Fibroblast of skin of right biceps (primary cell): ENCODE measurements at regions not wholly inside any gene's neighbourhood (a gene's known extent, or its start where the extent isn't known, plus 50 kb on each side); places are given as distances from the start of the nearest gene placed in this dataset.
"Not testable (repeated sequence)": the region's sequence is repeated elsewhere in the genome, so short reads cannot be mapped to it uniquely, and the experiment has no call there.

Source experiments
- DNase-seq: peaks from one replicate; pipeline ENCODE4 v3.0.0-alpha.2; 2013

- DNase-seq = no peak
Measured at GRCh38 chr11:87628026-87628580, 547.1 kb downstream of the RAB38 start.

- DNase-seq = not testable (repeated sequence)
Measured at GRCh38 chr11:87623531-87624365, 551.5 kb downstream of the RAB38 start.

- DNase-seq = no peak
Measured at GRCh38 chr11:87616511-87616910, 558.7 kb downstream of the RAB38 start.

GRCh38 chr11:87604350-87604749, 566.6 kb downstream of the TMEM135 start:
- DNase-seq = no peak

- no peak for DNase-seq
Measured at GRCh38 chr11:87603887-87604286, 566.2 kb downstream of the TMEM135 start.

- DNase-seq = no peak
Measured at GRCh38 chr11:87602776-87603175, 565.0 kb downstream of the TMEM135 start.

GRCh38 chr11:87600938-87601337, 563.2 kb downstream of the TMEM135 start:
- no peak for DNase-seq

GRCh38 chr11:87597725-87598124, 560.0 kb downstream of the TMEM135 start:
- no peak for DNase-seq

- no peak for DNase-seq
Measured at GRCh38 chr11:87596176-87596575, 558.4 kb downstream of the TMEM135 start.

GRCh38 chr11:87589082-87589481, 551.3 kb downstream of the TMEM135 start:
- no peak for DNase-seq

- DNase-seq = not testable (repeated sequence)
Measured at GRCh38 chr11:87585613-87586012, 547.9 kb downstream of the TMEM135 start.

GRCh38 chr11:87583931-87584330, 546.2 kb downstream of the TMEM135 start:
- no peak for DNase-seq

- no peak for DNase-seq
Measured at GRCh38 chr11:87575088-87575487, 537.4 kb downstream of the TMEM135 start.

- no peak for DNase-seq
Measured at GRCh38 chr11:87574193-87574592, 536.5 kb downstream of the TMEM135 start.

- DNase-seq = no peak
Measured at GRCh38 chr11:87573708-87574107, 536.0 kb downstream of the TMEM135 start.

GRCh38 chr11:87572881-87573280, 535.1 kb downstream of the TMEM135 start:
- no peak for DNase-seq

GRCh38 chr11:87560352-87560751, 522.6 kb downstream of the TMEM135 start:
- no peak for DNase-seq

GRCh38 chr11:87559852-87560251, 522.1 kb downstream of the TMEM135 start:
- not testable (repeated sequence) for DNase-seq

- DNase-seq = no peak
Measured at GRCh38 chr11:87555101-87555500, 517.4 kb downstream of the TMEM135 start.

GRCh38 chr11:87548797-87549196, 511.1 kb downstream of the TMEM135 start:
- no peak for DNase-seq

- DNase-seq = no peak
Measured at GRCh38 chr11:87545858-87546257, 508.1 kb downstream of the TMEM135 start.

- DNase-seq = no peak
Measured at GRCh38 chr11:87539596-87539995, 501.9 kb downstream of the TMEM135 start.

- no peak for DNase-seq
Measured at GRCh38 chr11:87536565-87536964, 498.8 kb downstream of the TMEM135 start.

- no peak for DNase-seq
Measured at GRCh38 chr11:87536016-87536415, 498.3 kb downstream of the TMEM135 start.

GRCh38 chr11:87535513-87535912, 497.8 kb downstream of the TMEM135 start:
- DNase-seq = no peak
